SK-N-SH (cell line): ENCODE measurements at regions not wholly inside any gene's neighbourhood (a gene's known extent, or its start where the extent isn't known, plus 50 kb on each side); places are given as distances from the start of the nearest gene placed in this dataset.

Experiments used
- CTCF ChIA-PET: fragments of 300-600, 350-600 bp; formaldehyde crosslinking; extraction: SDS; loops from one replicate; lab custom pipeline; 2021; lab: Yijun Ruan, JAX
- POLR2A ChIA-PET: fragments of 350-600 bp; sonication (Branson Sonifier 250); formaldehyde crosslinking; extraction: SDS; loops from one replicate; lab custom pipeline; 2020; ENCODE audit warnings: antibody characterized with exemption, inconsistent platforms; lab: Yijun Ruan, JAX
- DNase-seq: peaks from one replicate; pipeline ENCODE4 v3.0.0; 2012
- H2AFZ ChIP-seq: fragments of 200-600 bp; sonication (generic); 2 replicates; pipeline ENCODE4 v1.8.1; 2016; ENCODE audit warnings: antibody characterized with exemption, mild to moderate bottlenecking, low read depth
- H3F3A ChIP-seq: fragments of 200-600 bp; sonication (generic); replicated peaks from 2 replicates; pipeline ENCODE3; 2016; ENCODE audit warnings: antibody characterized with exemption, mild to moderate bottlenecking; ENCODE audit not compliant: insufficient read depth
- H3K27ac ChIP-seq, 2 experiments: fragments of 200-500 bp in 1 of 2; fragments of 200-600 bp in 1 of 2; sonication (Bioruptor generic) in 1 of 2; sonication (generic), shearing (Covaris generic) in 1 of 2; 2 replicates each; pipeline versions ENCODE4 v1.5.1 to v1.6.1; 2014 to 2016; ENCODE audit warnings: low read depth in 2 of 2, inconsistent platforms in 1 of 2, low read length in 1 of 2, mild to moderate bottlenecking in 1 of 2, mixed read lengths in 1 of 2
- H3K27me3 ChIP-seq: fragments of 200-600 bp; sonication (generic), shearing (Covaris generic); 2 replicates; pipeline ENCODE4 v1.6.1; 2016; ENCODE audit warnings: mixed run types; ENCODE audit not compliant: insufficient read depth
- H3K36me3 ChIP-seq, 2 experiments: fragments of 200-500 bp in 1 of 2; fragments of 200-600 bp in 1 of 2; sonication (Bioruptor generic) in 1 of 2; sonication (generic) in 1 of 2; replicated peaks in 1 of 2; 2 replicates each; pipeline versions ENCODE3 to v1.5.1; 2014 to 2016; ENCODE audit warnings: low read length in 1 of 2, mild to moderate bottlenecking in 1 of 2; ENCODE audit not compliant: insufficient read depth in 2 of 2, control insufficient read depth in 1 of 2
- H3K4me1 ChIP-seq, 2 experiments: fragments of 200-500 bp in 1 of 2; fragments of 200-600 bp in 1 of 2; sonication (Bioruptor generic) in 1 of 2; sonication (generic), shearing (Covaris generic) in 1 of 2; 2 replicates each; pipeline versions ENCODE4 v1.5.1 to v1.6.1; 2014 to 2016; ENCODE audit warnings: low read depth in 1 of 2, low read length in 1 of 2, mixed run types in 1 of 2; ENCODE audit not compliant: insufficient read depth in 2 of 2, control insufficient read depth in 1 of 2
- H3K4me2 ChIP-seq: fragments of 200-600 bp; sonication (generic), shearing (Covaris generic); 2 replicates; pipeline ENCODE4 v1.6.1; 2017; ENCODE audit warnings: mixed run types
- H3K4me3 ChIP-seq, 2 experiments: fragments of 200-500 bp in 1 of 2; fragments of 200-600 bp in 1 of 2; sonication (Bioruptor generic) in 1 of 2; sonication (generic), shearing (Covaris generic) in 1 of 2; 2 replicates each; pipeline versions ENCODE4 v1.5.1 to v1.8.1; 2014 to 2016; ENCODE audit warnings: low read depth in 2 of 2, inconsistent platforms in 1 of 2, low read length in 1 of 2, mild to moderate bottlenecking in 1 of 2, mixed read lengths in 1 of 2, moderate library complexity in 1 of 2
- H3K79me2 ChIP-seq: fragments of 200-600 bp; sonication (generic); 2 replicates; pipeline ENCODE4 v1.8.1; 2017; ENCODE audit warnings: mild to moderate bottlenecking; ENCODE audit not compliant: insufficient read depth
- H3K9ac ChIP-seq: fragments of 200-600 bp; sonication (generic); 2 replicates; pipeline ENCODE4 v1.6.1; 2017; ENCODE audit warnings: mixed run types
- H3K9me2 ChIP-seq: fragments of 200-600 bp; sonication (generic); 2 replicates; pipeline ENCODE4 v1.6.1; 2017; ENCODE audit warnings: mixed run types
- H3K9me3 ChIP-seq: fragments of 200-600 bp; sonication (generic); 2 replicates; pipeline ENCODE4 v1.6.1; 2017; ENCODE audit warnings: mixed run types, mild to moderate bottlenecking, moderate library complexity
- H4K20me1 ChIP-seq: fragments of 200-600 bp; sonication (generic); 2 replicates; pipeline ENCODE4 v1.6.1; 2017; ENCODE audit warnings: mild to moderate bottlenecking, mixed run types; ENCODE audit not compliant: insufficient read depth
- CHD2 ChIP-seq: fragments of 150-350 bp; IDR thresholded peaks from 2 replicates; pipeline ENCODE4 v1.6.1; 2018; ENCODE audit warnings: low read length; ENCODE audit not compliant: partially characterized antibody
- EP300 ChIP-seq, 2 experiments: IDR thresholded peaks; 2 replicates each; pipeline versions ENCODE4 v1.4.0 to v1.6.1; 2012; ENCODE audit warnings: borderline replicate concordance in 1 of 2, low read depth in 1 of 2, low read length in 1 of 2
- EZH2phosphoT487 ChIP-seq: fragments of 200-600 bp; sonication (generic); IDR thresholded peaks from 2 replicates; pipeline ENCODE4 v1.6.1; 2017; ENCODE audit warnings: low read depth, mixed run types, mild to moderate bottlenecking, antibody characterized with exemption, moderate library complexity, borderline replicate concordance
- FOXJ3 ChIP-seq: sonication (generic); formaldehyde crosslinking; IDR thresholded peaks from 2 replicates; pipeline ENCODE4 v1.5.1; 2020; ENCODE audit warnings: mild to moderate bottlenecking, missing genetic modification reagents
- FOXM1 ChIP-seq: IDR thresholded peaks from 2 replicates; pipeline ENCODE4 v1.4.0; 2012; ENCODE audit warnings: low read depth, mild to moderate bottlenecking
- GATA2 ChIP-seq: sonication (generic); formaldehyde crosslinking; IDR thresholded peaks from 2 replicates; pipeline ENCODE4 v1.5.0; 2020; ENCODE audit warnings: mild to moderate bottlenecking, missing genetic modification reagents
- IRF3 ChIP-seq: fragments of 150-350 bp; IDR thresholded peaks from 2 replicates; pipeline ENCODE4 v1.6.1; 2016; ENCODE audit warnings: mild to moderate bottlenecking, low read depth, low read length
- JUND ChIP-seq: IDR thresholded peaks from 2 replicates; pipeline ENCODE4 v1.4.0; 2012
- MAX ChIP-seq: IDR thresholded peaks from 2 replicates; pipeline ENCODE4 v1.4.0; 2012; ENCODE audit warnings: low read depth
- MXI1 ChIP-seq: IDR thresholded peaks from 2 replicates; pipeline ENCODE4 v1.6.1; 2012; ENCODE audit warnings: mild to moderate bottlenecking, low read depth, low read length, improper control_type of control experiment
- NFIC ChIP-seq: IDR thresholded peaks from 2 replicates; pipeline ENCODE4 v1.4.0; 2012; ENCODE audit warnings: borderline replicate concordance
- POLR2AphosphoS5 ChIP-seq: IDR thresholded peaks from 2 replicates; pipeline ENCODE4 v1.6.1; 2012; ENCODE audit warnings: low read depth, low read length
- RCOR1 ChIP-seq: fragments of 150-350 bp; IDR thresholded peaks from 2 replicates; pipeline ENCODE4 v1.6.1; 2017; ENCODE audit warnings: antibody characterized with exemption, low read length
- RFX5 ChIP-seq: IDR thresholded peaks from 2 replicates; pipeline ENCODE4 v1.6.1; 2012; ENCODE audit warnings: mild to moderate bottlenecking, improper control_type of control experiment, low read length
- RXRA ChIP-seq: IDR thresholded peaks from 2 replicates; pipeline ENCODE4 v1.4.0; 2012; ENCODE audit warnings: low read depth, mild to moderate bottlenecking, borderline replicate concordance
- SIN3A ChIP-seq: IDR thresholded peaks from 2 replicates; pipeline ENCODE4 v1.6.1; 2012; ENCODE audit warnings: low read depth, mild to moderate bottlenecking, low read length, moderate library complexity, borderline replicate concordance
- SMC3 ChIP-seq: IDR thresholded peaks from 2 replicates; pipeline ENCODE4 v1.6.1; 2012; ENCODE audit warnings: low read depth, low read length, improper control_type of control experiment
- TAF1 ChIP-seq: IDR thresholded peaks from 2 replicates; pipeline ENCODE4 v1.6.1; 2012; ENCODE audit warnings: low read depth, mild to moderate bottlenecking, low read length, moderate library complexity, borderline replicate concordance
- TCF12 ChIP-seq: IDR thresholded peaks from 2 replicates; pipeline ENCODE4 v1.4.0; 2012
- TEAD4 ChIP-seq: IDR thresholded peaks from 2 replicates; pipeline ENCODE4 v1.4.0; 2012; ENCODE audit warnings: mild to moderate bottlenecking, borderline replicate concordance; ENCODE audit not compliant: insufficient read depth
- WGBS: methylation state at CpG from one replicate; pipeline ENCODE4 v1.1.6; 2017; ENCODE audit warnings: low lambda C conversion rate; 5-methylcytosine and 5-hydroxymethylcytosine counted together
- TF ChIP-seq, protein P1 (sequence below): IDR thresholded peaks from 2 replicates; pipeline ENCODE4; 2012
- TF ChIP-seq, protein P2 (sequence below): IDR thresholded peaks from 2 replicates; pipeline ENCODE4 v1.4.0; 2012; ENCODE audit warnings: low read depth, borderline replicate concordance
- TF ChIP-seq, protein P3 (sequence below): IDR thresholded peaks from 2 replicates; pipeline ENCODE4 v1.4.0; 2012; ENCODE audit warnings: low read depth, borderline replicate concordance

- 71% methylated on average over 3 of the region's 3 CpGs for WGBS
- Histone ChIP-seq H3K4me1 (peaks cover 0 to 14% of the 10 kb centered on the region in 2 experiments; a peak in 2 of 4 replicates), H3K9ac (no peak overlapping the region), H3K4me3 (no peak overlapping the region), H3K36me3 (no peaks in the 10 kb centered on the region), H3K79me2 (no peaks in the 10 kb centered on the region), H3F3A (no peaks in the 10 kb centered on the region), H3K9me2 (no peaks in the 10 kb centered on the region), H3K27me3 (no peaks in the 10 kb centered on the region), H3K27ac (peak overlapping the region in 1 of 2 experiments; percentile 95; a peak in 2 of 4 replicates), H3K9me3 (no peaks in the 10 kb centered on the region), H2AFZ (no peak overlapping the region), H4K20me1 (no peaks in the 10 kb centered on the region), H3K4me2 (no peak overlapping the region)
- TF ChIP-seq RCOR1, result peak; percentile 100
- no peak for TF ChIP-seq SMC3
- peak; percentile 35; the same call in 1 of the 2 replicates for TF ChIP-seq RXRA
- 0 out of 2 replicates have a peak, but pooled peaks have one; percentile 23 for TF ChIP-seq NFIC
- no peak for TF ChIP-seq FOXM1
- TF ChIP-seq TCF12, result peak; percentile 98
- TF ChIP-seq IRF3, result no peak
- peak; percentile 99 for TF ChIP-seq GATA2 (CRISPR knock-in tag)
- no peak for TF ChIP-seq RFX5
- peak; percentile 38; the same call in 1 of the 2 replicates for TF ChIP-seq JUND
- peak; percentile 94 for TF ChIP-seq CHD2
- TF ChIP-seq SIN3A, result peak; percentile 74; the same call in 1 of the 2 replicates
- TF ChIP-seq, protein P1, sequence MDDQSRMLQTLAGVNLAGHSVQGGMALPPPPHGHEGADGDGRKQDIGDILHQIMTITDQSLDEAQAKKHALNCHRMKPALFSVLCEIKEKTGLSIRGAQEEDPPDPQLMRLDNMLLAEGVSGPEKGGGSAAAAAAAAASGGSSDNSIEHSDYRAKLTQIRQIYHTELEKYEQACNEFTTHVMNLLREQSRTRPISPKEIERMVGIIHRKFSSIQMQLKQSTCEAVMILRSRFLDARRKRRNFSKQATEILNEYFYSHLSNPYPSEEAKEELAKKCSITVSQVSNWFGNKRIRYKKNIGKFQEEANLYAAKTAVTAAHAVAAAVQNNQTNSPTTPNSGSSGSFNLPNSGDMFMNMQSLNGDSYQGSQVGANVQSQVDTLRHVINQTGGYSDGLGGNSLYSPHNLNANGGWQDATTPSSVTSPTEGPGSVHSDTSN, result peak; percentile 78
- TF ChIP-seq, protein P2, sequence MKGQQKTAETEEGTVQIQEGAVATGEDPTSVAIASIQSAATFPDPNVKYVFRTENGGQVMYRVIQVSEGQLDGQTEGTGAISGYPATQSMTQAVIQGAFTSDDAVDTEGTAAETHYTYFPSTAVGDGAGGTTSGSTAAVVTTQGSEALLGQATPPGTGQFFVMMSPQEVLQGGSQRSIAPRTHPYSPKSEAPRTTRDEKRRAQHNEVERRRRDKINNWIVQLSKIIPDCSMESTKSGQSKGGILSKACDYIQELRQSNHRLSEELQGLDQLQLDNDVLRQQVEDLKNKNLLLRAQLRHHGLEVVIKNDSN, result peak; percentile 40; the same call in 1 of the 2 replicates
- TF ChIP-seq EZH2phosphoT487, result no peak
- TF ChIP-seq POLR2AphosphoS5, result peak; percentile 94
- 0 out of 2 replicates have a peak, but pooled peaks have one; percentile 27 for TF ChIP-seq MAX
- peak; percentile 61; the same call in 1 of the 2 replicates for TF ChIP-seq TEAD4
- TF ChIP-seq, protein P3, sequence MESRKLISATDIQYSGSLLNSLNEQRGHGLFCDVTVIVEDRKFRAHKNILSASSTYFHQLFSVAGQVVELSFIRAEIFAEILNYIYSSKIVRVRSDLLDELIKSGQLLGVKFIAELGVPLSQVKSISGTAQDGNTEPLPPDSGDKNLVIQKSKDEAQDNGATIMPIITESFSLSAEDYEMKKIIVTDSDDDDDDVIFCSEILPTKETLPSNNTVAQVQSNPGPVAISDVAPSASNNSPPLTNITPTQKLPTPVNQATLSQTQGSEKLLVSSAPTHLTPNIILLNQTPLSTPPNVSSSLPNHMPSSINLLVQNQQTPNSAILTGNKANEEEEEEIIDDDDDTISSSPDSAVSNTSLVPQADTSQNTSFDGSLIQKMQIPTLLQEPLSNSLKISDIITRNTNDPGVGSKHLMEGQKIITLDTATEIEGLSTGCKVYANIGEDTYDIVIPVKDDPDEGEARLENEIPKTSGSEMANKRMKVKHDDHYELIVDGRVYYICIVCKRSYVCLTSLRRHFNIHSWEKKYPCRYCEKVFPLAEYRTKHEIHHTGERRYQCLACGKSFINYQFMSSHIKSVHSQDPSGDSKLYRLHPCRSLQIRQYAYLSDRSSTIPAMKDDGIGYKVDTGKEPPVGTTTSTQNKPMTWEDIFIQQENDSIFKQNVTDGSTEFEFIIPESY, result no peak
- peak; percentile 96 for TF ChIP-seq FOXJ3 (CRISPR knock-in tag)
- TF ChIP-seq EP300 (IDR thresholded peaks at IDR 0.05; ENCODE audit: borderline replicate concordance in 1 of 2, low read depth in 1 of 2, low read length in 1 of 2), result peak; percentile 48 to 100; a peak in 3 of 4 replicates
- peak; percentile 79 for TF ChIP-seq MXI1
- TF ChIP-seq TAF1, result no peak
- POLR2A ChIA-PET, result interaction anchor here (0.7 to 1.2 kb wide), 2 partner anchors 8 to 418 kb away, joined by 3 to 4 read pairs; partner anchors contain the start of gene ZC3H15
- CTCF ChIA-PET, result interaction anchor here (0.5 to 1.4 kb wide), 5 partner anchors 23 to 188 kb away, joined by 3 to 4 read pairs (median 3); no protein-coding TSS in a partner anchor
- DNase-seq, result peak; percentile 64
These were observed 329.7 kb downstream of the FSIP2 start for GRCh38 chr2:186068139-186068801.
